Sigmoid colon (tissue), 6 donors: ENCODE measurements at regions not wholly inside any gene's neighbourhood (a gene's known extent, or its start where the extent isn't known, plus 50 kb on each side); places are given as distances from the start of the nearest gene placed in this dataset.

Experiments used
- DNase-seq: peaks from one replicate; pipeline ENCODE4 v3.0.0-alpha.2; 2019
- H3K27ac ChIP-seq, 4 donors: fragments of 200-600 bp; sonication (generic); one replicate each; pipeline ENCODE4 v1.5.1; 2016 to 2019; ENCODE audit warnings: mild to moderate bottlenecking in 1 of 4
- H3K27me3 ChIP-seq, 3 donors: fragments of 200-600 bp; sonication (generic); one replicate each; pipeline ENCODE4 v1.5.1; 2019; ENCODE audit warnings: mild to moderate bottlenecking in 1 of 3
- H3K36me3 ChIP-seq, 4 donors: fragments of 200-600 bp; sonication (generic); one replicate each; pipeline ENCODE4 v1.5.1; 2016 to 2019
- H3K4me1 ChIP-seq, 4 donors: fragments of 200-600 bp; sonication (generic); one replicate each; pipeline ENCODE4 v1.5.1; 2017 to 2019
- H3K4me3 ChIP-seq, 4 donors: fragments of 200-600 bp; sonication (generic); one replicate each; pipeline ENCODE4 v1.5.1; 2017 to 2019; ENCODE audit warnings: mild to moderate bottlenecking in 2 of 4, moderate library complexity in 1 of 4
- H3K9me3 ChIP-seq, 4 donors: fragments of 200-600 bp in 3 of 4; sonication (generic) in 3 of 4; one replicate each; pipeline versions ENCODE4 v1.5.1 to v1.6.1; 2013 to 2019
- CTCF ChIP-seq, 4 experiments: fragments of 450-650 bp in 3 of 4; fragments of 200-600 bp in 1 of 4; IDR thresholded peaks; one replicate each; pipeline ENCODE4 v1.5.1; 2016 to 2019; ENCODE audit warnings: antibody characterized with exemption in 4 of 4, mild to moderate bottlenecking in 3 of 4, moderate library complexity in 2 of 4
- EP300 ChIP-seq, 4 donors: sonication (generic); formaldehyde crosslinking; IDR thresholded peaks; one replicate each; pipeline ENCODE4 v1.6.1; 2017; ENCODE audit warnings: antibody characterized with exemption in 4 of 4
- POLR2A ChIP-seq, 2 donors: fragments of 450-650 bp; IDR thresholded peaks; one replicate each; pipeline ENCODE4 v1.6.1; 2016; ENCODE audit warnings: antibody characterized with exemption in 2 of 2, mild to moderate bottlenecking in 2 of 2, moderate library complexity in 2 of 2
- POLR2AphosphoS5 ChIP-seq, 4 donors: sonication (generic); formaldehyde crosslinking; IDR thresholded peaks; one replicate each; pipeline ENCODE4 v1.6.1; 2017; ENCODE audit warnings: antibody characterized with exemption in 4 of 4
- WGBS, 2 donors: extraction: QIAGEN DNeasy Blood & Tissue Kit; methylation state at CpG; one replicate each; pipeline ENCODE4 v1.1.7; 2013; 5-methylcytosine and 5-hydroxymethylcytosine counted together
- intact Hi-C: fragments of 100-400 bp; cut with DNase I; formaldehyde crosslinking; loops from one replicate; pipeline ENCODE4 v1.15.1; 2023
- donor health status: healthy with polysubstance abuse.
- donor health status: healthy.

DNA sequence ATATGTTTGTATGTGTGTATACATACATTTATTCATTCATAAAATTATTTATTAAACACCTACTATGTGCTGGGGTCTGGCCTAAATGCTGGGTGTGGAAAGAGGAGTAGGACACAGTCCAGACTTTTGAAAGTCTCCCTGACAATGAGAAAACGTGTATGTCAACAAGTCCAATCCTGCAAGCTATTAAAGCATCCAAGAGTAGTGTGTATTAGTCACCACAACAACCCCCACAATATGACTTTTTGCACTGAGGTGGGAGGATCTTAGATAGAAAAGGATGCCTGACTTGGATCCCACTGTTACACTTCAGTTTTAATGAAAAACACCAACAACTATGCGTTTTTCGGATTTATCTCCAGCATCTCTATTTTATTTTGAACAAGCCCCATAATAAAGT is 446.4 kb downstream of the EPHA4 start:
- no peaks in the 10 kb centered on the region for H3K4me1 ChIP-seq
- WGBS, 2 donors: 83 to 86% methylated on average over 3 of the region's 3 CpGs
- intact Hi-C loops: no loop called here
- H3K36me3 ChIP-seq: no peaks in the 10 kb centered on the region
- H3K27ac ChIP-seq: no peak overlapping the region
- H3K27me3 ChIP-seq: no peaks in the 10 kb centered on the region
- TF ChIP-seq POLR2AphosphoS5 (IDR thresholded peaks at IDR 0.05) (no peak), POLR2A (IDR thresholded peaks at IDR 0.05) (no peak), EP300 (IDR thresholded peaks at IDR 0.05) (no peak), CTCF (IDR thresholded peaks at IDR 0.05) (no peak)
- no peaks in the 10 kb centered on the region for H3K9me3 ChIP-seq
- H3K4me3 ChIP-seq: no peak overlapping the region
- DNase-seq: no peak

GRCh38 chr2:221129657-221130056 is 442.4 kb downstream of the EPHA4 start:
- WGBS, 2 donors: 88 to 90% methylated on average over 1 of the region's 1 CpG
- H3K9me3 ChIP-seq: no peaks in the 10 kb centered on the region

GRCh38 chr2:221130431-221130830 is 441.7 kb downstream of the EPHA4 start:
- H3K9me3 ChIP-seq: no peaks in the 10 kb centered on the region
- H3K4me1 ChIP-seq: no peaks in the 10 kb centered on the region
- H3K27me3 ChIP-seq: no peaks in the 10 kb centered on the region
- H3K4me3 ChIP-seq: no peak overlapping the region
- no peaks in the 10 kb centered on the region for H3K36me3 ChIP-seq
- H3K27ac ChIP-seq: no peak overlapping the region
- 47 to 77% methylated on average over 1 of the region's 1 CpG for WGBS, 2 donors
- intact Hi-C loops: no loop called here
- DNase-seq: no peak
- no peak for TF ChIP-seq POLR2A (IDR thresholded peaks at IDR 0.05)
- TF ChIP-seq CTCF (IDR thresholded peaks at IDR 0.05): no peak
- no peak for TF ChIP-seq EP300 (IDR thresholded peaks at IDR 0.05)
- no peak for TF ChIP-seq POLR2AphosphoS5 (IDR thresholded peaks at IDR 0.05)

More at GRCh38 chr2:221129657-221130056, 442.4 kb downstream of the EPHA4 start:
- TF ChIP-seq EP300 (IDR thresholded peaks at IDR 0.05) (no peak), POLR2AphosphoS5 (IDR thresholded peaks at IDR 0.05) (no peak), CTCF (IDR thresholded peaks at IDR 0.05) (no peak), POLR2A (IDR thresholded peaks at IDR 0.05) (no peak)
- Histone ChIP-seq H3K4me3 (no peak overlapping the region), H3K36me3 (no peaks in the 10 kb centered on the region), H3K27ac (no peak overlapping the region), H3K27me3 (no peaks in the 10 kb centered on the region), H3K4me1 (no peaks in the 10 kb centered on the region)
- intact Hi-C loops: no loop called here
- no peak for DNase-seq

- Histone ChIP-seq H3K9me3 (no peaks in the 10 kb centered on the region), H3K4me1 (no peaks in the 10 kb centered on the region), H3K4me3 (no peak overlapping the region), H3K27me3 (no peaks in the 10 kb centered on the region), H3K27ac (no peak overlapping the region), H3K36me3 (no peaks in the 10 kb centered on the region)
- TF ChIP-seq EP300 (IDR thresholded peaks at IDR 0.05) (no peak), CTCF (IDR thresholded peaks at IDR 0.05) (no peak), POLR2AphosphoS5 (IDR thresholded peaks at IDR 0.05) (no peak), POLR2A (IDR thresholded peaks at IDR 0.05) (no peak)
- 79 to 84% methylated on average over 2 of the region's 2 CpGs for WGBS, 2 donors
- no peak for DNase-seq
- intact Hi-C loops: no loop called here
Observed at GRCh38 chr2:221133941-221134340, 438.2 kb downstream of the EPHA4 start.

GRCh38 chr2:221134718-221135117 is 437.4 kb downstream of the EPHA4 start:
- no peaks in the 10 kb centered on the region for H3K36me3 ChIP-seq
- no peaks in the 10 kb centered on the region for H3K9me3 ChIP-seq
- no peaks in the 10 kb centered on the region for H3K4me1 ChIP-seq
- WGBS, 2 donors: 92 to 95% methylated on average over 3 of the region's 3 CpGs
- no peak for DNase-seq
- no peak overlapping the region for H3K27ac ChIP-seq
- intact Hi-C loops: no loop called here
- TF ChIP-seq POLR2AphosphoS5 (IDR thresholded peaks at IDR 0.05) (no peak), POLR2A (IDR thresholded peaks at IDR 0.05) (no peak), CTCF (IDR thresholded peaks at IDR 0.05) (no peak), EP300 (IDR thresholded peaks at IDR 0.05) (no peak)
- H3K4me3 ChIP-seq: no peak overlapping the region
- no peaks in the 10 kb centered on the region for H3K27me3 ChIP-seq
